ENCODE measurements at regions not wholly inside any gene's neighbourhood (a gene's known extent, or its start where the extent isn't known, plus 50 kb on each side); places are given as distances from the start of the nearest gene placed in this dataset.

- Histone ChIP-seq H3K9me3 (ENCODE audit: control insufficient read depth in 1 of 2, insufficient read depth in 1 of 2, low read depth in 1 of 2, low read length in 2 of 2) (no peaks in the 10 kb centered on the region), H3K9me2 (ENCODE audit: insufficient read depth) (no peaks in the 10 kb centered on the region), H3K4me1 (ENCODE audit: control insufficient read depth in 1 of 2, insufficient read depth in 2 of 2, low read length in 2 of 2) (no peaks in the 10 kb centered on the region), H3K4me3 (replicated peaks in 1 of 2; ENCODE audit: low read depth in 1 of 2, low read length in 2 of 2) (no peak overlapping the region), H3K27ac (ENCODE audit: low read depth, low read length) (no peak overlapping the region), H3K4me2 (ENCODE audit: low read length) (no peak overlapping the region), H3K79me2 (ENCODE audit: insufficient read depth, low read length) (no peaks in the 10 kb centered on the region), H3K36me3 (ENCODE audit: control insufficient read depth in 1 of 2, insufficient read depth in 2 of 2, low read length in 2 of 2) (no peaks in the 10 kb centered on the region), H3K27me3 (ENCODE audit: insufficient read depth, low read length) (peaks cover 8% of the 10 kb centered on the region), H3K9ac (ENCODE audit: low read length) (no peak overlapping the region), H4K20me1 (ENCODE audit: insufficient read depth) (no peaks in the 10 kb centered on the region), H2AFZ (ENCODE audit: low read depth, low read length, poor library complexity, severe bottlenecking) (no peak overlapping the region)
- ChIA-PET CTCF (no interaction called here), POLR2A (no interaction called here), RAD21 (ENCODE audit: low non-redundant PET in 1 of 2, low total read pairs in 2 of 2, uncharacterized antibody in 2 of 2, unreplicated experiment in 2 of 2) (no interaction called here)
- TF ChIP-seq SP1 (IDR thresholded peaks at IDR 0.05; ENCODE audit: low read depth) (no peak), ATF3 (IDR thresholded peaks at IDR 0.05) (no peak)
- no TSS peak for BruUV-seq (replicated peaks)
- intact Hi-C loops (cut with micrococcal nuclease): no loop called here
- no peak for ATAC-seq
- no peak for DNase-seq (ENCODE audit: low read depth, low spot score)
Observed at GRCh38 chr15:53447742-53448141, 311.7 kb downstream of the WDR72 start.

GRCh38 chr15:53447053-53447574 lies 312.3 kb downstream of the WDR72 start:
- Histone ChIP-seq H3K4me3 (replicated peaks in 1 of 2; ENCODE audit: low read depth in 1 of 2, low read length in 2 of 2) (no peak overlapping the region), H3K4me2 (ENCODE audit: low read length) (no peak overlapping the region), H3K27me3 (ENCODE audit: insufficient read depth, low read length) (peaks cover 8% of the 10 kb centered on the region), H4K20me1 (ENCODE audit: insufficient read depth) (no peaks in the 10 kb centered on the region), H3K9me3 (ENCODE audit: control insufficient read depth in 1 of 2, insufficient read depth in 1 of 2, low read depth in 1 of 2, low read length in 2 of 2) (no peaks in the 10 kb centered on the region), H3K4me1 (ENCODE audit: control insufficient read depth in 1 of 2, insufficient read depth in 2 of 2, low read length in 2 of 2) (no peaks in the 10 kb centered on the region), H3K9me2 (ENCODE audit: insufficient read depth) (no peaks in the 10 kb centered on the region), H2AFZ (ENCODE audit: low read depth, low read length, poor library complexity, severe bottlenecking) (no peak overlapping the region), H3K9ac (ENCODE audit: low read length) (no peak overlapping the region), H3K27ac (ENCODE audit: low read depth, low read length) (no peak overlapping the region), H3K79me2 (ENCODE audit: insufficient read depth, low read length) (no peaks in the 10 kb centered on the region), H3K36me3 (ENCODE audit: control insufficient read depth in 1 of 2, insufficient read depth in 2 of 2, low read length in 2 of 2) (no peaks in the 10 kb centered on the region)
- intact Hi-C loops (cut with micrococcal nuclease): no loop called here
- no TSS peak for BruUV-seq (replicated peaks)
- ChIA-PET CTCF (no interaction called here), POLR2A (no interaction called here), RAD21 (ENCODE audit: low non-redundant PET in 1 of 2, low total read pairs in 2 of 2, uncharacterized antibody in 2 of 2, unreplicated experiment in 2 of 2) (no interaction called here)
- ATAC-seq (no peak), DNase-seq (ENCODE audit: low read depth, low spot score) (no peak)
- TF ChIP-seq CTCF (IDR thresholded peaks at IDR 0.05 in 2 of 3, conservative IDR thresholded peaks at IDR 0.05 in 1 of 3; ENCODE audit: borderline replicate concordance in 1 of 3, insufficient read depth in 1 of 3, low read depth in 2 of 3, low read length in 2 of 3): no peak
- no peak for TF ChIP-seq ZNF274 (IDR thresholded peaks at IDR 0.05; ENCODE audit: low read depth, low read length)
- TF ChIP-seq EZH2phosphoT487 (IDR thresholded peaks at IDR 0.05; ENCODE audit: borderline replicate concordance): no peak
- no peak for TF ChIP-seq RAD21 (IDR thresholded peaks at IDR 0.05; ENCODE audit: low read depth)
- no peak for TF ChIP-seq SRF (IDR thresholded peaks at IDR 0.05; ENCODE audit: low read depth)
- no peak for TF ChIP-seq JUND (IDR thresholded peaks at IDR 0.05)
- no peak for TF ChIP-seq EGR1 (IDR thresholded peaks at IDR 0.05; ENCODE audit: low read depth)
- no peak for TF ChIP-seq POLR2AphosphoS5 (IDR thresholded peaks at IDR 0.05; ENCODE audit: low read depth, low read length)
- TF ChIP-seq CBX3 (IDR thresholded peaks at IDR 0.05; ENCODE audit: low read depth): no peak
- no peak for TF ChIP-seq POLR2A (IDR thresholded peaks at IDR 0.05; ENCODE audit: borderline replicate concordance, extremely low read depth, insufficient read depth, insufficient read length)
- no peak for TF ChIP-seq ZBTB33 (IDR thresholded peaks at IDR 0.05; ENCODE audit: extremely low read depth, insufficient replicate concordance, low read length)
